Skeletal muscle cell (primary cell): ENCODE measurements at regions not wholly inside any gene's neighbourhood (a gene's known extent, or its start where the extent isn't known, plus 50 kb on each side); places are given as distances from the start of the nearest gene placed in this dataset.

Experiments
- DNase-seq: peaks from one replicate; pipeline ENCODE4 v3.0.0-alpha.2; 2010; ENCODE audit warnings: low read depth
- H3K4me3 ChIP-seq: 2 replicates; pipeline ENCODE4 v1.5.1; 2011; ENCODE audit warnings: low read depth, mild to moderate bottlenecking, control low read depth, low read length, moderate library complexity

- DNase-seq, result no peak
- no peak overlapping the region for H3K4me3 ChIP-seq
Measured at GRCh38 chr16:73794994-73795393, 501.6 kb upstream of the PSMD7 start.

- no peak for DNase-seq
- H3K4me3 ChIP-seq, result no peak overlapping the region
Measured at GRCh38 chr16:73793871-73794437, 502.7 kb upstream of the PSMD7 start.

GRCh38 chr16:73793260-73793659 is 503.4 kb upstream of the PSMD7 start:
- H3K4me3 ChIP-seq, result no peak overlapping the region
- DNase-seq, result no peak

GRCh38 chr16:73792199-73793020 is 504.2 kb upstream of the PSMD7 start:
- no peak overlapping the region for H3K4me3 ChIP-seq
- no peak for DNase-seq

GRCh38 chr16:73781297-73781696 is 515.3 kb upstream of the PSMD7 start:
- no peak for DNase-seq
- no peak overlapping the region for H3K4me3 ChIP-seq

GRCh38 chr16:73778887-73779286 is 517.7 kb upstream of the PSMD7 start:
- H3K4me3 ChIP-seq, result no peak overlapping the region
- DNase-seq, result no peak

- no peak overlapping the region for H3K4me3 ChIP-seq
- no peak for DNase-seq
Measured at GRCh38 chr16:73775841-73776388, 520.7 kb upstream of the PSMD7 start.

- H3K4me3 ChIP-seq, result no peak overlapping the region
- DNase-seq, result no peak
Measured at GRCh38 chr16:73771196-73772064, 525.2 kb upstream of the PSMD7 start.

GRCh38 chr16:73768786-73769203 is 527.8 kb upstream of the PSMD7 start:
- no peak overlapping the region for H3K4me3 ChIP-seq
- DNase-seq, result no peak

GRCh38 chr16:73764321-73764720 is 532.3 kb upstream of the PSMD7 start:
- DNase-seq, result no peak
- H3K4me3 ChIP-seq, result no peak overlapping the region

GRCh38 chr16:73756289-73757178 is 540.1 kb upstream of the PSMD7 start:
- H3K4me3 ChIP-seq, result no peak overlapping the region
- no peak for DNase-seq

GRCh38 chr16:73753931-73754330 is 542.7 kb upstream of the PSMD7 start:
- H3K4me3 ChIP-seq, result no peak overlapping the region
- no peak for DNase-seq

GRCh38 chr16:73750639-73751038 is 546.0 kb upstream of the PSMD7 start:
- H3K4me3 ChIP-seq, result no peak overlapping the region
- no peak for DNase-seq

- no peak overlapping the region for H3K4me3 ChIP-seq
- no peak for DNase-seq
Measured at GRCh38 chr16:73747328-73747727, 549.3 kb upstream of the PSMD7 start.

- no peak for DNase-seq
- no peak overlapping the region for H3K4me3 ChIP-seq
Measured at GRCh38 chr16:73746554-73746953, 550.1 kb upstream of the PSMD7 start.

- no peak overlapping the region for H3K4me3 ChIP-seq
- DNase-seq, result no peak
Measured at GRCh38 chr16:73743665-73744496, 552.7 kb upstream of the PSMD7 start.

GRCh38 chr16:73739049-73739769 is 557.4 kb upstream of the PSMD7 start:
- no peak overlapping the region for H3K4me3 ChIP-seq
- no peak for DNase-seq

- DNase-seq, result no peak
- H3K4me3 ChIP-seq, result no peak overlapping the region
Measured at GRCh38 chr16:73738266-73738665, 558.3 kb upstream of the PSMD7 start.
